Loucy (cell line): ENCODE measurements at regions not wholly inside any gene's neighbourhood (a gene's known extent, or its start where the extent isn't known, plus 50 kb on each side); places are given as distances from the start of the nearest gene placed in this dataset.

ENCODE experiments used
- CTCF ChIP-seq: fragments of 200-600 bp; sonication (generic); conservative IDR thresholded peaks from 2 replicates; pipeline ENCODE4 v1.5.1; 2014; ENCODE audit warnings: mild to moderate bottlenecking, antibody characterized with exemption, low read length
- EZH2phosphoT487 ChIP-seq: fragments of 200-600 bp; IDR thresholded peaks from 2 replicates; pipeline ENCODE4 v1.6.1; 2018; ENCODE audit warnings: antibody characterized with exemption, mild to moderate bottlenecking, moderate library complexity, borderline replicate concordance

- no peak for TF ChIP-seq EZH2phosphoT487
- TF ChIP-seq CTCF, result no peak
Observed at GRCh38 chr4:1539859-1540600, 133.8 kb upstream of the NKX1-1 start.
